HG03060 (cell line): ENCODE measurements at regions not wholly inside any gene's neighbourhood (a gene's known extent, or its start where the extent isn't known, plus 50 kb on each side); places are given as distances from the start of the nearest gene placed in this dataset.
"Not testable (repeated sequence)": the region's sequence is repeated elsewhere in the genome, so short reads cannot be mapped to it uniquely, and the experiment has no call there.

Experiments
- ATAC-seq: cut with Tn5 transposase; IDR thresholded peaks from one replicate; pipeline ENCODE4 v1.9.1; 2021; ENCODE audit warnings: low read depth, moderate number of reproducible peaks; ENCODE audit not compliant: unreplicated experiment

- no peak for ATAC-seq
Observed at GRCh38 chr4:106604319-106605051, 235.9 kb upstream of the GIMD1 start.

- no peak for ATAC-seq
Observed at GRCh38 chr4:106603471-106603870, 234.9 kb upstream of the GIMD1 start.

GRCh38 chr4:106602711-106603110, 234.1 kb upstream of the GIMD1 start:
- ATAC-seq: no peak

- ATAC-seq: no peak
Observed at GRCh38 chr4:106601519-106601918, 232.9 kb upstream of the GIMD1 start.

- ATAC-seq: no peak
Observed at GRCh38 chr4:106595906-106596305, 227.3 kb upstream of the GIMD1 start.

GRCh38 chr4:106594291-106594952, 225.8 kb upstream of the GIMD1 start:
- no peak for ATAC-seq

- ATAC-seq: no peak
Observed at GRCh38 chr4:106588891-106589290, 220.3 kb upstream of the GIMD1 start.

- no peak for ATAC-seq
Observed at GRCh38 chr4:106587558-106587957, 219.0 kb upstream of the GIMD1 start.

- no peak for ATAC-seq
Observed at GRCh38 chr4:106585915-106586349, 217.4 kb upstream of the GIMD1 start.

GRCh38 chr4:106584337-106584989, 215.9 kb upstream of the GIMD1 start:
- ATAC-seq: no peak

GRCh38 chr4:106583567-106583966, 215.0 kb upstream of the GIMD1 start:
- no peak for ATAC-seq

- ATAC-seq: no peak
Observed at GRCh38 chr4:106583108-106583507, 214.5 kb upstream of the GIMD1 start.

- ATAC-seq: no peak
Observed at GRCh38 chr4:106582103-106582502, 213.5 kb upstream of the GIMD1 start.

- no peak for ATAC-seq
Observed at GRCh38 chr4:106579236-106579635, 210.7 kb upstream of the GIMD1 start.

- ATAC-seq: no peak
Observed at GRCh38 chr4:106569146-106570031, 200.8 kb upstream of the GIMD1 start.

- ATAC-seq: no peak
Observed at GRCh38 chr4:106565727-106566126, 197.1 kb upstream of the GIMD1 start.

- not testable (repeated sequence) for ATAC-seq
Observed at GRCh38 chr4:106563637-106564036, 195.1 kb upstream of the GIMD1 start.

GRCh38 chr4:106551724-106552123, 183.1 kb upstream of the GIMD1 start:
- no peak for ATAC-seq

- ATAC-seq: no peak
Observed at GRCh38 chr4:106548446-106549044, 180.0 kb upstream of the GIMD1 start.

- ATAC-seq: no peak
Observed at GRCh38 chr4:106546370-106546769, 177.8 kb upstream of the GIMD1 start.
